SK-N-SH treated with all-trans-retinoic acid at 6 μM for 48 hours (cell line): ENCODE measurements at regions not wholly inside any gene's neighbourhood (a gene's known extent, or its start where the extent isn't known, plus 50 kb on each side); places are given as distances from the start of the nearest gene placed in this dataset.

ENCODE experiments used
- BACH2 ChIP-seq: fragments of 250-450 bp; sonication (Bioruptor Pico); IDR thresholded peaks from 2 replicates; pipeline ENCODE4 v1.9.0; 2021; ENCODE audit warnings: mild to moderate bottlenecking, borderline replicate concordance
- CREB5 ChIP-seq: fragments of 250-450 bp; sonication (Bioruptor Pico); IDR thresholded peaks from 2 replicates; pipeline ENCODE4 v1.5.1; 2020; ENCODE audit warnings: low read depth, mild to moderate bottlenecking, moderate library complexity
- ESRRG ChIP-seq: fragments of 250-450 bp; sonication (Bioruptor Pico); IDR thresholded peaks from 2 replicates; pipeline ENCODE4 v1.6.1; 2021; ENCODE audit warnings: mild to moderate bottlenecking
- ISL1 ChIP-seq: fragments of 250-450 bp; sonication (Bioruptor Pico); IDR thresholded peaks from 2 replicates; pipeline ENCODE4 v2.1.2; 2022; ENCODE audit warnings: mild to moderate bottlenecking, moderate library complexity
- OSR1 ChIP-seq: fragments of 250-450 bp; sonication (Bioruptor Pico); IDR thresholded peaks from 2 replicates; pipeline ENCODE4 v1.8.0; 2022; ENCODE audit warnings: moderate library complexity, mild to moderate bottlenecking, inconsistent platforms
- PATZ1 ChIP-seq: fragments of 250-450 bp; sonication (Bioruptor Pico); IDR thresholded peaks from 2 replicates; pipeline ENCODE4 v1.8.0; 2020; ENCODE audit warnings: mild to moderate bottlenecking, moderate library complexity, borderline replicate concordance
- POU6F1 ChIP-seq: fragments of 250-450 bp; sonication (Bioruptor Pico); IDR thresholded peaks from 2 replicates; pipeline ENCODE4 v1.8.0; 2021; ENCODE audit warnings: low read depth, mild to moderate bottlenecking, moderate library complexity, borderline replicate concordance
- PPARA ChIP-seq: fragments of 250-450 bp; sonication (Bioruptor Pico); IDR thresholded peaks from 2 replicates; pipeline ENCODE4 v1.5.0; 2020; ENCODE audit warnings: mild to moderate bottlenecking, borderline replicate concordance
- SNAI2 ChIP-seq: fragments of 250-450 bp; sonication (Bioruptor Pico); IDR thresholded peaks from 2 replicates; pipeline ENCODE4 v1.5.0; 2020; ENCODE audit warnings: mild to moderate bottlenecking, moderate library complexity
- TCF4 ChIP-seq: fragments of 250-450 bp; sonication (Bioruptor Pico); IDR thresholded peaks from 2 replicates; pipeline ENCODE4 v1.8.0; 2021; ENCODE audit warnings: mild to moderate bottlenecking, moderate library complexity, borderline replicate concordance
- TOX ChIP-seq: fragments of 250-450 bp; sonication (Bioruptor Pico); IDR thresholded peaks from 2 replicates; pipeline ENCODE4 v1.8.0; 2021; ENCODE audit warnings: mild to moderate bottlenecking, moderate library complexity, borderline replicate concordance
- TSHZ2 ChIP-seq: fragments of 250-450 bp; sonication (Bioruptor Pico); IDR thresholded peaks from 2 replicates; pipeline ENCODE4 v1.5.0; 2020; ENCODE audit warnings: mild to moderate bottlenecking, moderate library complexity
- ZNF70 ChIP-seq: fragments of 450-650 bp; formaldehyde crosslinking; IDR thresholded peaks from 2 replicates; pipeline ENCODE4 v1.5.0; 2020; ENCODE audit warnings: mild to moderate bottlenecking, moderate library complexity

GRCh38 chr7:85805249-85805648, 618.4 kb upstream of the SEMA3D start:
- TF ChIP-seq TCF4: no peak
- TF ChIP-seq BACH2 (CRISPR knock-in tag): no peak
- no peak for TF ChIP-seq PATZ1
- TF ChIP-seq TOX (CRISPR knock-in tag): no peak
- TF ChIP-seq SNAI2 (CRISPR knock-in tag): no peak
- no peak for TF ChIP-seq CREB5 (CRISPR knock-in tag)
- no peak for TF ChIP-seq OSR1
- no peak for TF ChIP-seq ESRRG
- TF ChIP-seq ISL1 (CRISPR knock-in tag): no peak
- TF ChIP-seq ZNF70: no peak
- no peak for TF ChIP-seq PPARA (CRISPR knock-in tag)
- no peak for TF ChIP-seq TSHZ2
- no peak for TF ChIP-seq POU6F1 (CRISPR knock-in tag)
